K562 (cell line): ENCODE measurements at regions not wholly inside any gene's neighbourhood (a gene's known extent, or its start where the extent isn't known, plus 50 kb on each side); places are given as distances from the start of the nearest gene placed in this dataset.

Source experiments
- ATAC-seq: fragments of 200-7000 bp; cut with Tn5 transposase; 3 replicates; pipeline ENCODE4 v1.9.1; 2020; ENCODE audit warnings: moderate library complexity
- BruUV-seq: library from RNA; stranded (reverse); fragments of 400-500 nt; replicated peaks from 2 replicates; lab custom pipeline; 2021; lab: Mats Ljungman, UMichigan
- CTCF ChIA-PET: fragments of 300-600 bp; formaldehyde crosslinking; extraction: SDS; loops from one replicate; lab custom pipeline; 2021; ENCODE audit warnings: low intra/inter-chr PET ratio; lab: Yijun Ruan, JAX
- POLR2A ChIA-PET: fragments of 300-600, 350-650 bp; sonication (Branson Sonifier 250); formaldehyde crosslinking; extraction: SDS; loops from one replicate; lab custom pipeline; 2021; ENCODE audit warnings: antibody characterized with exemption, inconsistent platforms; lab: Yijun Ruan, JAX
- DNase-seq, 4 experiments: peaks; one replicate each; pipeline versions ENCODE4 v3.0.0 to v3.0.0-alpha.2; 2011 to 2018; ENCODE audit warnings: low spot score in 3 of 4, mixed read lengths in 3 of 4; ENCODE audit errors: extremely low read depth in 1 of 4
- FAIRE-seq: peaks from 2 replicates; lab custom pipeline; 2011; peaks lifted over from hg19 to GRCh38; lab: Jason Lieb, UNC
- H2AFZ ChIP-seq: 2 replicates; pipeline ENCODE4 v1.6.0; 2011; ENCODE audit warnings: low read depth, low read length, control low read depth, inconsistent platforms
- H3K27ac ChIP-seq: fragments of 200-600 bp; 3 replicates; pipeline ENCODE4 v1.8.0; 2011; ENCODE audit warnings: low read depth, mild to moderate bottlenecking, control low read depth, inconsistent platforms, low read length, moderate library complexity, mixed read lengths; ENCODE audit errors: extremely low read depth
- H3K27me3 ChIP-seq, 2 experiments: fragments of 300-600 bp in 1 of 2; 2 replicates in 1 of 2; 3 replicates in 1 of 2; pipeline versions ENCODE4 v1.6.0 to v1.8.0; 2011; ENCODE audit warnings: inconsistent platforms in 2 of 2, low read length in 2 of 2, mild to moderate bottlenecking in 1 of 2, mixed read lengths in 1 of 2, moderate library complexity in 1 of 2; ENCODE audit not compliant: control insufficient read depth in 2 of 2, insufficient read depth in 2 of 2
- H3K36me3 ChIP-seq: fragments of 300-600 bp; 3 replicates; pipeline ENCODE4 v1.8.0; 2011; ENCODE audit warnings: mild to moderate bottlenecking, low read length, inconsistent platforms; ENCODE audit not compliant: control insufficient read depth, insufficient read depth
- H3K4me1 ChIP-seq, 2 experiments: fragments of 200-600 bp in 1 of 2; replicated peaks in 1 of 2; 2 replicates in 1 of 2; 3 replicates in 1 of 2; pipeline versions ENCODE4 v1.5.1 to v1.8.0; 2011; ENCODE audit warnings: inconsistent platforms in 2 of 2, low read length in 2 of 2, mild to moderate bottlenecking in 1 of 2, mixed read lengths in 1 of 2, moderate library complexity in 1 of 2; ENCODE audit not compliant: control insufficient read depth in 2 of 2, insufficient read depth in 2 of 2
- H3K4me2 ChIP-seq: 2 replicates; pipeline ENCODE4 v1.6.1; 2011; ENCODE audit warnings: low read length, control low read depth, inconsistent platforms, mixed read lengths; ENCODE audit not compliant: insufficient read depth
- H3K4me3 ChIP-seq: fragments of 200-600 bp; sonication (generic), shearing (Covaris generic); 2 replicates; pipeline ENCODE4 v1.5.1; 2016; ENCODE audit warnings: control low read depth, inconsistent platforms
- H3K79me2 ChIP-seq: fragments of 200-600 bp; 3 replicates; pipeline ENCODE4 v1.8.0; 2011; ENCODE audit warnings: low read length, inconsistent platforms; ENCODE audit not compliant: control insufficient read depth, insufficient read depth
- H3K9ac ChIP-seq, 2 experiments: 2 replicates each; pipeline versions ENCODE4 v1.6.0 to v1.6.1; 2011; ENCODE audit warnings: low read depth in 2 of 2, low read length in 2 of 2, control low read depth in 1 of 2, inconsistent platforms in 1 of 2, mild to moderate bottlenecking in 1 of 2, mixed read lengths in 1 of 2; ENCODE audit not compliant: insufficient read depth in 1 of 2
- H3K9me1 ChIP-seq: one replicate; pipeline ENCODE4 v1.6.0; 2011; ENCODE audit warnings: inconsistent platforms, mild to moderate bottlenecking, low read length, moderate library complexity; ENCODE audit not compliant: control insufficient read depth, insufficient read depth
- H3K9me3 ChIP-seq: replicated peaks from 2 replicates; pipeline ENCODE4 v1.5.1; 2011; ENCODE audit warnings: low read depth, low read length, inconsistent platforms; ENCODE audit not compliant: control insufficient read depth, insufficient read depth
- H4K20me1 ChIP-seq: replicated peaks from 2 replicates; pipeline ENCODE4 v1.6.1; 2011; ENCODE audit warnings: low read length, inconsistent platforms, mixed read lengths; ENCODE audit not compliant: control insufficient read depth, insufficient read depth
- FOXO4 ChIP-seq: fragments of 450-650 bp; formaldehyde crosslinking; IDR thresholded peaks from 2 replicates; pipeline ENCODE4 v1.4.0; 2020; ENCODE audit warnings: mild to moderate bottlenecking, moderate library complexity
- KLF16 ChIP-seq: IDR thresholded peaks from 2 replicates; pipeline ENCODE4 v1.6.1; 2016; ENCODE audit warnings: antibody characterized with exemption
- LEF1 ChIP-seq: fragments of 450-650 bp; IDR thresholded peaks from 2 replicates; pipeline ENCODE4 v1.6.1; 2016; ENCODE audit warnings: mild to moderate bottlenecking
- MCM7 ChIP-seq, 2 experiments: fragments of 450-650 bp; IDR thresholded peaks; 2 replicates each; pipeline ENCODE4 v1.6.1; 2016 to 2018
- MYC ChIP-seq, 2 experiments: fragments of 250-450 bp in 1 of 2; sonication (Bioruptor Pico) in 1 of 2; IDR thresholded peaks; 2 replicates each; pipeline versions ENCODE4 v1.5.1 to v1.6.1; 2012 to 2021; ENCODE audit warnings: low read depth in 2 of 2, borderline replicate concordance in 1 of 2, improper control_type of control experiment in 1 of 2, low read length in 1 of 2, mild to moderate bottlenecking in 1 of 2, moderate library complexity in 1 of 2
- NELFE ChIP-seq: IDR thresholded peaks from 2 replicates; pipeline ENCODE4 v1.6.1; 2011; ENCODE audit warnings: mild to moderate bottlenecking; ENCODE audit not compliant: insufficient read depth, insufficient read length
- NFIC ChIP-seq: fragments of 450-650 bp; IDR thresholded peaks from 2 replicates; pipeline ENCODE4 v1.6.1; 2017; ENCODE audit warnings: mild to moderate bottlenecking, inconsistent platforms
- TFAM ChIP-seq: fragments of 250-450 bp; sonication (Bioruptor Pico); conservative IDR thresholded peaks from 2 replicates; pipeline ENCODE4 v1.5.0; 2021; ENCODE audit warnings: mild to moderate bottlenecking, moderate library complexity
- THRAP3 ChIP-seq: fragments of 450-650 bp; IDR thresholded peaks from 2 replicates; pipeline ENCODE4 v1.6.1; 2016; ENCODE audit warnings: mild to moderate bottlenecking, inconsistent platforms, borderline replicate concordance
- ZNF311 ChIP-seq: fragments of 250-450 bp; sonication (Bioruptor Pico); IDR thresholded peaks from 2 replicates; pipeline ENCODE4 v1.4.0; 2020; ENCODE audit warnings: mild to moderate bottlenecking, moderate library complexity
- WGBS: fragments of 100-300 bp; shearing (Covaris generic); methylation state at CpG from one replicate; pipeline ENCODE4 v1.1.6; 2016; ENCODE audit warnings: low coverage, mixed read lengths; ENCODE audit not compliant: insufficient coverage; ENCODE audit errors: missing lambda C conversion rate; 5-methylcytosine and 5-hydroxymethylcytosine counted together
- in situ Hi-C: fragments of 300-500 bp; cut with MboI; formaldehyde crosslinking; loops from 4 replicates; pipeline ENCODE4 v1.15.0; 2018; ENCODE audit warnings: inconsistent platforms, mixed read lengths
- intact Hi-C: fragments of 100-400 bp; cut with micrococcal nuclease; formaldehyde crosslinking; loops from 2 replicates; pipeline ENCODE4 v1.14.2; 2022

DNA sequence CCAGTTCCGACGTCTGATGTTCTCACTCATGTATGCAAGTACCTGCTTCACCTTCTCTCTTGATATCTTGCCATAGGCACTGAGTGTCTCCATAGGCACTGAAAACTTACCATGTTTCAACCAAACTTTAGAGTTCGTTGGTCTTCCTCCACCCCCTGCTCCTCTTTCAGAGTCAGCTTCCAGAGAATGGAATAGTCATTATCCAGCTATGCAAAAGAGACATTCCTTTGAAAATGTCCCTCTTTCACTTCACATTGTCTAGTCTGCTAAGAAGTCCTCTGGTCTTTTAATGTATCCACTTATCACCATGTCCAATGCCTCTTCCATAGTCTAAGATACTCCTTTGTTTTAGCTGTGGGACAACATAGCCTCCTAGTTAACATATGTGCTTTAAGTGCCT lies 566.0 kb upstream of the TENM3 start:
- FAIRE-seq (no peak), DNase-seq (no peak), ATAC-seq (no peak)
- Histone ChIP-seq H3K9me3 (no peaks in the 10 kb centered on the region), H3K27ac (no peak overlapping the region), H3K79me2 (no peaks in the 10 kb centered on the region), H4K20me1 (no peaks in the 10 kb centered on the region), H3K36me3 (no peaks in the 10 kb centered on the region), H3K9ac (no peak overlapping the region), H3K9me1 (no peaks in the 10 kb centered on the region), H3K4me3 (no peak overlapping the region), H3K4me2 (no peak overlapping the region), H3K27me3 (no peaks in the 10 kb centered on the region), H3K4me1 (no peaks in the 10 kb centered on the region), H2AFZ (no peak overlapping the region)
- in situ Hi-C loops = no loop called here
- intact Hi-C loops = no loop called here
- ChIA-PET CTCF (no interaction called here), POLR2A (no interaction called here)
- BruUV-seq = no TSS peak
- TF ChIP-seq THRAP3 (no peak), ZNF311 (CRISPR knock-in tag) (no peak), MCM7 (IDR thresholded peaks at IDR 0.05) (no peak), TFAM (CRISPR knock-in tag) (no peak)
- WGBS = 0% methylated on average over 3 of the region's 3 CpGs

DNA sequence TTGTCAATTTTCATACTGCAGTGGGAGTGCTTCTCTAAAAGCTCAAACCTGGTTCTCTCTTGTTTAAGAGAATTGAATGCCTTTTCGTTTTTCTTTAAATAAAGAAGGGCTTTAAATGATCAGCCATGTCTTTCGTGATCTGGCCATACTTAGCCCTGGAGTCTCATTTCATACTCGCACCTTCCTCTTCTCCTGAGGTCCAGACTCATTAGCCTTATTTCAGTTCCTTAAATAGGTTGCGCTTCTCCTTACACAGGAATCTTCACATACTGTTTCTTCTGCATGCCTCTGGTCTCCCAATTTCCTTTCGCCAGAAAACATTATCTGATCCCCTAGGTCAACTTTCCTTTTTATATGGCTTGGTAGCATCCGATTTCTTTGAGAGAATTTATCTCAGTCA lies 565.6 kb upstream of the TENM3 start:
- no TSS peak for BruUV-seq
- intact Hi-C loops = no loop called here

More for the DNA sequence above, 565.6 kb upstream of the TENM3 start:
- no peak for ATAC-seq
- H3K27me3 ChIP-seq = no peaks in the 10 kb centered on the region
- H3K9me3 ChIP-seq = no peaks in the 10 kb centered on the region
- DNase-seq = no peak
- H3K9ac ChIP-seq = no peak overlapping the region
- no peak overlapping the region for H3K4me3 ChIP-seq
- TF ChIP-seq MYC (IDR thresholded peaks at IDR 0.05; ENCODE audit: low read depth, low read length) (no peak), MYC (CRISPR knock-in tag; IDR thresholded peaks at IDR 0.05; ENCODE audit: borderline replicate concordance, low read depth) (no peak), NFIC (no peak), LEF1 (no peak), KLF16 (no peak), FOXO4 (CRISPR knock-in tag) (no peak), NELFE (no peak)
- no peak overlapping the region for H3K27ac ChIP-seq
- ChIA-PET CTCF (no interaction called here), POLR2A (no interaction called here)
- H3K4me1 ChIP-seq = no peaks in the 10 kb centered on the region
- no peak overlapping the region for H3K4me2 ChIP-seq
- in situ Hi-C loops = no loop called here
- H2AFZ ChIP-seq = no peak overlapping the region
- H3K36me3 ChIP-seq = no peaks in the 10 kb centered on the region
- 0% methylated on average over 6 of the region's 6 CpGs for WGBS
- no peaks in the 10 kb centered on the region for H4K20me1 ChIP-seq
- no peaks in the 10 kb centered on the region for H3K9me1 ChIP-seq
- no peak for FAIRE-seq
- no peaks in the 10 kb centered on the region for H3K79me2 ChIP-seq
